ENCODE measurements at regions not wholly inside any gene's neighbourhood (a gene's known extent, or its start where the extent isn't known, plus 50 kb on each side); places are given as distances from the start of the nearest gene placed in this dataset.

DNA sequence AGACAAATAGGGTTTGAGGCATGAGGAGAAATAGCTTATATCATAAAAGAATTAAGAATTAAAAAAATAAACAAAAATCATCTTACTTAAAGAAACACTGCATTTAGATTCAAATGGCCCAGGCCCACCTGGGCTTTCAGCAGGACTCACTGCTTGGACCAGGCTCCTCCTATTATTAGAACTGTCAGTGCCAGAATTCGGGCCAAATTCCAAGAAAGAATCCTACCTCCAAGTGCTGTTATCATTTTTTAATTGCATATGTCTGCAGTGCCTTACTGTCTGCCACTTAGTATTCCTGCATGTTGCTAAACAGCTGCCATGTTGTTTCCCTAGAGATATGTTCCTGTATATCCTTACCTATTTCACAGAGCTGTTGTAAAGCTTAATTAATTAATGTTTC lies 112.0 kb downstream of the BARHL2 start:
- Histone ChIP-seq H3K27ac (replicated peaks) (no peak overlapping the region), H3K27me3 (ENCODE audit: insufficient read depth, poor library complexity, severe bottlenecking) (no peaks in the 10 kb centered on the region), H3K4me3 (replicated peaks; ENCODE audit: insufficient read depth, low read length) (no peak overlapping the region)
- DNase-seq (ENCODE audit: low read depth in 1 of 2, low spot score in 1 of 2), result no peak
- no peak for TF ChIP-seq POLR2AphosphoS5 (IDR thresholded peaks at IDR 0.05; ENCODE audit: low read depth)
- no peak for TF ChIP-seq REST (IDR thresholded peaks at IDR 0.05; ENCODE audit: insufficient replicate concordance, low read depth)
- TF ChIP-seq, protein P1, sequence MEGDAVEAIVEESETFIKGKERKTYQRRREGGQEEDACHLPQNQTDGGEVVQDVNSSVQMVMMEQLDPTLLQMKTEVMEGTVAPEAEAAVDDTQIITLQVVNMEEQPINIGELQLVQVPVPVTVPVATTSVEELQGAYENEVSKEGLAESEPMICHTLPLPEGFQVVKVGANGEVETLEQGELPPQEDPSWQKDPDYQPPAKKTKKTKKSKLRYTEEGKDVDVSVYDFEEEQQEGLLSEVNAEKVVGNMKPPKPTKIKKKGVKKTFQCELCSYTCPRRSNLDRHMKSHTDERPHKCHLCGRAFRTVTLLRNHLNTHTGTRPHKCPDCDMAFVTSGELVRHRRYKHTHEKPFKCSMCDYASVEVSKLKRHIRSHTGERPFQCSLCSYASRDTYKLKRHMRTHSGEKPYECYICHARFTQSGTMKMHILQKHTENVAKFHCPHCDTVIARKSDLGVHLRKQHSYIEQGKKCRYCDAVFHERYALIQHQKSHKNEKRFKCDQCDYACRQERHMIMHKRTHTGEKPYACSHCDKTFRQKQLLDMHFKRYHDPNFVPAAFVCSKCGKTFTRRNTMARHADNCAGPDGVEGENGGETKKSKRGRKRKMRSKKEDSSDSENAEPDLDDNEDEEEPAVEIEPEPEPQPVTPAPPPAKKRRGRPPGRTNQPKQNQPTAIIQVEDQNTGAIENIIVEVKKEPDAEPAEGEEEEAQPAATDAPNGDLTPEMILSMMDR (IDR thresholded peaks at IDR 0.05; ENCODE audit: insufficient read depth, low read length), result no peak
- no peak for TF ChIP-seq GABPA (IDR thresholded peaks at IDR 0.05; ENCODE audit: low read depth)
- TF ChIP-seq SPI1 (IDR thresholded peaks at IDR 0.05; ENCODE audit: borderline replicate concordance, low read depth), result no peak

DNA sequence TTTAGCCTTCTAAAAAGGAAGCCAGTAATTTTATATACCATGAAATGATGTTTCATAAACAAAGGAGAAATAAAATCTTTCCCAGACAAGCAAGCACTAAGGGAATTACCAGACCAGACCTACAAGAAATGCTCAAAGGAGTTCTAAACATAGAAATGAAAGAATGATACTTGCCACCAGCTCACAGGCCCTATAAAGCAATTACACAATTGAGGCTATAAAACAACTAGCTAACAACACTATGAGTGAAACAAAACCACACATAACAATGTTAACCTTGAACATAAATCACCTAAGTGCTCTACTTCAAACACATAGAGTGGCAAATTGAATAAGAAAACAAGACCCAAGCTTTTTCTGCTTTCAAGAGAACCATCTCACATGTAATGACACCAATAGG lies 123.8 kb downstream of the BARHL2 start:
- H3K27ac ChIP-seq (replicated peaks), result no peak overlapping the region
- no peak overlapping the region for H3K4me3 ChIP-seq (replicated peaks; ENCODE audit: insufficient read depth, low read length)
- H3K27me3 ChIP-seq (ENCODE audit: insufficient read depth, poor library complexity, severe bottlenecking), result no peaks in the 10 kb centered on the region
- no peak for TF ChIP-seq REST (IDR thresholded peaks at IDR 0.05; ENCODE audit: insufficient replicate concordance, low read depth)
- TF ChIP-seq SPI1 (IDR thresholded peaks at IDR 0.05; ENCODE audit: borderline replicate concordance, low read depth), result no peak
- TF ChIP-seq, protein P1 (IDR thresholded peaks at IDR 0.05; ENCODE audit: insufficient read depth, low read length), result no peak
- no peak for TF ChIP-seq GABPA (IDR thresholded peaks at IDR 0.05; ENCODE audit: low read depth)
- no peak for TF ChIP-seq POLR2AphosphoS5 (IDR thresholded peaks at IDR 0.05; ENCODE audit: low read depth)
- DNase-seq (ENCODE audit: low read depth in 1 of 2, low spot score in 1 of 2), result no peak

- no peak for DNase-seq (ENCODE audit: low read depth in 1 of 2, low spot score in 1 of 2)
- TF ChIP-seq SPI1 (IDR thresholded peaks at IDR 0.05; ENCODE audit: borderline replicate concordance, low read depth), result no peak
- no peak for TF ChIP-seq GABPA (IDR thresholded peaks at IDR 0.05; ENCODE audit: low read depth)
- TF ChIP-seq POLR2AphosphoS5 (IDR thresholded peaks at IDR 0.05; ENCODE audit: low read depth), result no peak
- TF ChIP-seq, protein P1 (IDR thresholded peaks at IDR 0.05; ENCODE audit: insufficient read depth, low read length), result no peak
- no peak for TF ChIP-seq REST (IDR thresholded peaks at IDR 0.05; ENCODE audit: insufficient replicate concordance, low read depth)
Observed at GRCh38 chr1:90591970-90592356, 125.1 kb downstream of the BARHL2 start.

More at GRCh38 chr1:90591970-90592356, 125.1 kb downstream of the BARHL2 start:
- H3K4me3 ChIP-seq (replicated peaks; ENCODE audit: insufficient read depth, low read length), result no peak overlapping the region
- no peak overlapping the region for H3K27ac ChIP-seq (replicated peaks)
- H3K27me3 ChIP-seq (ENCODE audit: insufficient read depth, poor library complexity, severe bottlenecking), result no peaks in the 10 kb centered on the region

All from HL-60 (cell line).